ENCODE measurements at regions not wholly inside any gene's neighbourhood (a gene's known extent, or its start where the extent isn't known, plus 50 kb on each side); places are given as distances from the start of the nearest gene placed in this dataset.

GRCh38 chr12:91566328-91567099 is 383.9 kb upstream of the DCN start:
- Histone ChIP-seq H3K9me3 (ENCODE audit: control insufficient read depth, insufficient read depth, low read length) (no peaks in the 10 kb centered on the region), H3K4me1 (ENCODE audit: control insufficient read depth, insufficient read depth, low read length) (no peaks in the 10 kb centered on the region), H3K36me3 (ENCODE audit: control insufficient read depth, insufficient read depth, low read length) (no peaks in the 10 kb centered on the region), H3K4me3 (ENCODE audit: low read depth, low read length) (no peak overlapping the region), H3K27me3 (ENCODE audit: control insufficient read depth, insufficient read depth, low read length) (no peaks in the 10 kb centered on the region), H3K9ac (ENCODE audit: low read depth, low read length) (no peak overlapping the region)

GRCh38 chr12:91565846-91566245 is 383.2 kb upstream of the DCN start:
- Histone ChIP-seq H3K4me1 (ENCODE audit: control insufficient read depth, insufficient read depth, low read length) (no peaks in the 10 kb centered on the region), H3K4me3 (ENCODE audit: low read depth, low read length) (no peak overlapping the region), H3K9me3 (ENCODE audit: control insufficient read depth, insufficient read depth, low read length) (no peaks in the 10 kb centered on the region), H3K9ac (ENCODE audit: low read depth, low read length) (no peak overlapping the region), H3K27me3 (ENCODE audit: control insufficient read depth, insufficient read depth, low read length) (no peaks in the 10 kb centered on the region), H3K36me3 (ENCODE audit: control insufficient read depth, insufficient read depth, low read length) (no peaks in the 10 kb centered on the region)

- H3K36me3 ChIP-seq (ENCODE audit: control insufficient read depth, insufficient read depth, low read length) = no peaks in the 10 kb centered on the region
- no peaks in the 10 kb centered on the region for H3K9me3 ChIP-seq (ENCODE audit: control insufficient read depth, insufficient read depth, low read length)
- H3K9ac ChIP-seq (ENCODE audit: low read depth, low read length) = no peak overlapping the region
- no peak overlapping the region for H3K4me3 ChIP-seq (ENCODE audit: low read depth, low read length)
- no peaks in the 10 kb centered on the region for H3K27me3 ChIP-seq (ENCODE audit: control insufficient read depth, insufficient read depth, low read length)
- no peaks in the 10 kb centered on the region for H3K4me1 ChIP-seq (ENCODE audit: control insufficient read depth, insufficient read depth, low read length)
These were observed 382.6 kb upstream of the DCN start for GRCh38 chr12:91565246-91565645.

- H3K4me1 ChIP-seq (ENCODE audit: control insufficient read depth, insufficient read depth, low read length) = no peaks in the 10 kb centered on the region
- no peaks in the 10 kb centered on the region for H3K27me3 ChIP-seq (ENCODE audit: control insufficient read depth, insufficient read depth, low read length)
- no peaks in the 10 kb centered on the region for H3K9me3 ChIP-seq (ENCODE audit: control insufficient read depth, insufficient read depth, low read length)
- H3K36me3 ChIP-seq (ENCODE audit: control insufficient read depth, insufficient read depth, low read length) = no peaks in the 10 kb centered on the region
- no peak overlapping the region for H3K9ac ChIP-seq (ENCODE audit: low read depth, low read length)
- no peak overlapping the region for H3K4me3 ChIP-seq (ENCODE audit: low read depth, low read length)
These were observed 380.6 kb upstream of the DCN start for GRCh38 chr12:91563011-91563765.

GRCh38 chr12:91562476-91562875 is 379.9 kb upstream of the DCN start:
- no peaks in the 10 kb centered on the region for H3K36me3 ChIP-seq (ENCODE audit: control insufficient read depth, insufficient read depth, low read length)
- no peaks in the 10 kb centered on the region for H3K27me3 ChIP-seq (ENCODE audit: control insufficient read depth, insufficient read depth, low read length)
- H3K9ac ChIP-seq (ENCODE audit: low read depth, low read length) = no peak overlapping the region
- H3K9me3 ChIP-seq (ENCODE audit: control insufficient read depth, insufficient read depth, low read length) = no peaks in the 10 kb centered on the region
- no peak overlapping the region for H3K4me3 ChIP-seq (ENCODE audit: low read depth, low read length)
- no peaks in the 10 kb centered on the region for H3K4me1 ChIP-seq (ENCODE audit: control insufficient read depth, insufficient read depth, low read length)

GRCh38 chr12:91561958-91562325 is 379.3 kb upstream of the DCN start:
- Histone ChIP-seq H3K27me3 (ENCODE audit: control insufficient read depth, insufficient read depth, low read length) (no peaks in the 10 kb centered on the region), H3K4me1 (ENCODE audit: control insufficient read depth, insufficient read depth, low read length) (no peaks in the 10 kb centered on the region), H3K4me3 (ENCODE audit: low read depth, low read length) (no peak overlapping the region), H3K9ac (ENCODE audit: low read depth, low read length) (no peak overlapping the region), H3K9me3 (ENCODE audit: control insufficient read depth, insufficient read depth, low read length) (no peaks in the 10 kb centered on the region), H3K36me3 (ENCODE audit: control insufficient read depth, insufficient read depth, low read length) (no peaks in the 10 kb centered on the region)

- H3K36me3 ChIP-seq (ENCODE audit: control insufficient read depth, insufficient read depth, low read length) = no peaks in the 10 kb centered on the region
- H3K4me1 ChIP-seq (ENCODE audit: control insufficient read depth, insufficient read depth, low read length) = no peaks in the 10 kb centered on the region
- H3K9me3 ChIP-seq (ENCODE audit: control insufficient read depth, insufficient read depth, low read length) = no peaks in the 10 kb centered on the region
- no peak overlapping the region for H3K9ac ChIP-seq (ENCODE audit: low read depth, low read length)
- no peak overlapping the region for H3K4me3 ChIP-seq (ENCODE audit: low read depth, low read length)
- no peaks in the 10 kb centered on the region for H3K27me3 ChIP-seq (ENCODE audit: control insufficient read depth, insufficient read depth, low read length)
These were observed 378.8 kb upstream of the DCN start for GRCh38 chr12:91561301-91561957.

- Histone ChIP-seq H3K27me3 (ENCODE audit: control insufficient read depth, insufficient read depth, low read length) (no peaks in the 10 kb centered on the region), H3K36me3 (ENCODE audit: control insufficient read depth, insufficient read depth, low read length) (no peaks in the 10 kb centered on the region), H3K9ac (ENCODE audit: low read depth, low read length) (no peak overlapping the region), H3K4me1 (ENCODE audit: control insufficient read depth, insufficient read depth, low read length) (no peaks in the 10 kb centered on the region), H3K4me3 (ENCODE audit: low read depth, low read length) (no peak overlapping the region), H3K9me3 (ENCODE audit: control insufficient read depth, insufficient read depth, low read length) (no peaks in the 10 kb centered on the region)
These were observed 374.3 kb upstream of the DCN start for GRCh38 chr12:91556909-91557308.

- Histone ChIP-seq H3K4me1 (ENCODE audit: control insufficient read depth, insufficient read depth, low read length) (no peaks in the 10 kb centered on the region), H3K36me3 (ENCODE audit: control insufficient read depth, insufficient read depth, low read length) (no peaks in the 10 kb centered on the region), H3K27me3 (ENCODE audit: control insufficient read depth, insufficient read depth, low read length) (no peaks in the 10 kb centered on the region), H3K9ac (ENCODE audit: low read depth, low read length) (no peak overlapping the region), H3K9me3 (ENCODE audit: control insufficient read depth, insufficient read depth, low read length) (no peaks in the 10 kb centered on the region), H3K4me3 (ENCODE audit: low read depth, low read length) (no peak overlapping the region)
These were observed 373.1 kb upstream of the DCN start for GRCh38 chr12:91555436-91556415.

- Histone ChIP-seq H3K9me3 (ENCODE audit: control insufficient read depth, insufficient read depth, low read length) (no peaks in the 10 kb centered on the region), H3K4me1 (ENCODE audit: control insufficient read depth, insufficient read depth, low read length) (no peaks in the 10 kb centered on the region), H3K9ac (ENCODE audit: low read depth, low read length) (no peak overlapping the region), H3K27me3 (ENCODE audit: control insufficient read depth, insufficient read depth, low read length) (no peaks in the 10 kb centered on the region), H3K4me3 (ENCODE audit: low read depth, low read length) (no peak overlapping the region), H3K36me3 (ENCODE audit: control insufficient read depth, insufficient read depth, low read length) (no peaks in the 10 kb centered on the region)
These were observed 369.3 kb upstream of the DCN start for GRCh38 chr12:91551927-91552326.

GRCh38 chr12:91551242-91551641 is 368.6 kb upstream of the DCN start:
- Histone ChIP-seq H3K4me3 (ENCODE audit: low read depth, low read length) (no peak overlapping the region), H3K36me3 (ENCODE audit: control insufficient read depth, insufficient read depth, low read length) (no peaks in the 10 kb centered on the region), H3K9ac (ENCODE audit: low read depth, low read length) (no peak overlapping the region), H3K9me3 (ENCODE audit: control insufficient read depth, insufficient read depth, low read length) (no peaks in the 10 kb centered on the region), H3K4me1 (ENCODE audit: control insufficient read depth, insufficient read depth, low read length) (no peaks in the 10 kb centered on the region), H3K27me3 (ENCODE audit: control insufficient read depth, insufficient read depth, low read length) (no peaks in the 10 kb centered on the region)

Measured in iPS-15b (cell line).